ENCODE measurements at regions not wholly inside any gene's neighbourhood (a gene's known extent, or its start where the extent isn't known, plus 50 kb on each side); places are given as distances from the start of the nearest gene placed in this dataset.

- peaks cover 5% of the 10 kb centered on the region for H3K9me3 Mint-ChIP-seq
- H3K36me3 Mint-ChIP-seq, result no peaks in the 10 kb centered on the region
- no peak overlapping the region for H3K4me3 Mint-ChIP-seq
- DNase-seq (ENCODE audit: extremely low spot score, unreplicated experiment), result no peak
- no peaks in the 10 kb centered on the region for H3K4me1 Mint-ChIP-seq (ENCODE audit: unreplicated experiment)
- H3K27me3 Mint-ChIP-seq, result no peaks in the 10 kb centered on the region
- no peak for TF ChIP-seq CTCF (conservative IDR thresholded peaks at IDR 0.05)
- no peak overlapping the region for H3K27ac Mint-ChIP-seq
Measured at GRCh38 chr17:22506861-22507260, 814.5 kb downstream of the KCNJ18 start.

- no peaks in the 10 kb centered on the region for H3K4me1 Mint-ChIP-seq (ENCODE audit: unreplicated experiment)
- no peak overlapping the region for H3K27ac Mint-ChIP-seq
- TF ChIP-seq CTCF (conservative IDR thresholded peaks at IDR 0.05), result no peak
- DNase-seq (ENCODE audit: extremely low spot score, unreplicated experiment), result no peak
- H3K9me3 Mint-ChIP-seq, result peaks cover 5% of the 10 kb centered on the region
- no peaks in the 10 kb centered on the region for H3K27me3 Mint-ChIP-seq
- no peaks in the 10 kb centered on the region for H3K36me3 Mint-ChIP-seq
- no peak overlapping the region for H3K4me3 Mint-ChIP-seq
Measured at GRCh38 chr17:22507823-22508222, 815.5 kb downstream of the KCNJ18 start.

- no peaks in the 10 kb centered on the region for H3K27me3 Mint-ChIP-seq
Measured at GRCh38 chr17:22510504-22510903, 818.2 kb downstream of the KCNJ18 start.

DNA sequence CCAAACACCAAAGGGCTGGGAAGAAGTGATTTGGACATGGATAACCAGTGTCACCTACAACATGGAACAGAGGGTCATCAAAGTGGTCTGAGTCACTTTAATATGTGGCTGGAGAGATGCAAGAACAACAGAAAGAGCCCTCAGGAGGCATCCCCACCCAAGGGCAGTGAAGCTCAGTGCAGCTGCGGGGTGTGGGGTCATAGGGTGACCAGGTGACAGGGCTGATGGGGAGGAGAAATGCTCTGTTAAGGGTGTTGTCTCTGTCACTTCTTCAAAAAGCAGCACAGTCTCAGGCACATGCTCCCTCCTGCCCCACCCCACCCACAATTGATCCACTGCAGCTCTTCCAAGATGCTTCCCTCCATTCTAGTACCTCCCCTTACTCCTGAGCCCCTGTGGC, 819.1 kb downstream of the KCNJ18 start:
- no peaks in the 10 kb centered on the region for H3K36me3 Mint-ChIP-seq
- H3K27ac Mint-ChIP-seq, result no peak overlapping the region
- H3K4me1 Mint-ChIP-seq (ENCODE audit: unreplicated experiment), result no peaks in the 10 kb centered on the region
- peaks cover 5% of the 10 kb centered on the region for H3K9me3 Mint-ChIP-seq
- H3K27me3 Mint-ChIP-seq, result no peaks in the 10 kb centered on the region
- no peak overlapping the region for H3K4me3 Mint-ChIP-seq
- no peak for DNase-seq (ENCODE audit: extremely low spot score, unreplicated experiment)
- no peak for TF ChIP-seq CTCF (conservative IDR thresholded peaks at IDR 0.05)

More at GRCh38 chr17:22510504-22510903, 818.2 kb downstream of the KCNJ18 start:
- DNase-seq (ENCODE audit: extremely low spot score, unreplicated experiment), result no peak
- H3K36me3 Mint-ChIP-seq, result no peaks in the 10 kb centered on the region
- no peak overlapping the region for H3K4me3 Mint-ChIP-seq
- TF ChIP-seq CTCF (conservative IDR thresholded peaks at IDR 0.05), result no peak
- peaks cover 5% of the 10 kb centered on the region for H3K9me3 Mint-ChIP-seq
- H3K4me1 Mint-ChIP-seq (ENCODE audit: unreplicated experiment), result no peaks in the 10 kb centered on the region
- no peak overlapping the region for H3K27ac Mint-ChIP-seq

- TF ChIP-seq CTCF (conservative IDR thresholded peaks at IDR 0.05), result no peak
- no peaks in the 10 kb centered on the region for H3K27me3 Mint-ChIP-seq
- H3K9me3 Mint-ChIP-seq, result peaks cover 5% of the 10 kb centered on the region
- no peaks in the 10 kb centered on the region for H3K4me1 Mint-ChIP-seq (ENCODE audit: unreplicated experiment)
- no peak overlapping the region for H3K4me3 Mint-ChIP-seq
- H3K27ac Mint-ChIP-seq, result no peak overlapping the region
- no peak for DNase-seq (ENCODE audit: extremely low spot score, unreplicated experiment)
- no peaks in the 10 kb centered on the region for H3K36me3 Mint-ChIP-seq
Measured at GRCh38 chr17:22512057-22512456, 819.7 kb downstream of the KCNJ18 start.

DNA sequence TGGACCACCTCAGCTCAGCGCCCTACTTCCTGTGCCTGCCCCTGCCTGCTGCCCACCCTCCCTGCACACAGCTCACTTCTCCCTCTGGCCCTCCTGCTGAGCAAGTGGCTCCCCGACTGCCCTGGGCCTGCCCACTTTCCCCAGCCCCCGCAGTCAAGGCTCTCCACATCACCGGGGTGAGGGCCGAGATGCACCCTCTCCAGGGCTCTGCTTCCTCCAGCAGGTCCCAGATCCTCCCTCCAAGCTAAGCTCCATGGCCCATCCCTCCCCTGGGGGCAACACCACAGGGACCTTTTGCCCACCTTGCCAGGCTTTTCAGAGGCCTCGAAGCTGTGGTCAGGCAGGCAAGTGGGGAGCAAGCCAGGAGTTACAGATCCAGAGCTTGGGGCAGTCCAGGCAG, 820.2 kb downstream of the KCNJ18 start:
- Mint-ChIP-seq H3K4me1 (ENCODE audit: unreplicated experiment) (no peaks in the 10 kb centered on the region), H3K27me3 (no peaks in the 10 kb centered on the region), H3K27ac (no peak overlapping the region), H3K4me3 (no peak overlapping the region), H3K9me3 (peaks cover 5% of the 10 kb centered on the region), H3K36me3 (no peaks in the 10 kb centered on the region)
- no peak for TF ChIP-seq CTCF (conservative IDR thresholded peaks at IDR 0.05)
- DNase-seq (ENCODE audit: extremely low spot score, unreplicated experiment), result peak; percentile 55

Measured in type B pancreatic cell (in vitro differentiated cells).